Activated CD4-positive, CD25-positive, alpha-beta regulatory T cell (primary cell): ENCODE measurements at regions not wholly inside any gene's neighbourhood (a gene's known extent, or its start where the extent isn't known, plus 50 kb on each side); places are given as distances from the start of the nearest gene placed in this dataset.

Experiments used
- DNase-seq, 4 experiments: peaks; one replicate each; lab custom pipeline; 2025; lab: John Stamatoyannopoulos, UW

- DNase-seq, result no peak
Measured at GRCh38 chr7:42373285-42373684, 136.3 kb upstream of the GLI3 start.

- no peak for DNase-seq
Measured at GRCh38 chr7:42372479-42372878, 135.5 kb upstream of the GLI3 start.

GRCh38 chr7:42359946-42360345 is 122.9 kb upstream of the GLI3 start:
- no peak for DNase-seq

- DNase-seq, result no peak
Measured at GRCh38 chr7:42351316-42351935, 114.4 kb upstream of the GLI3 start.

GRCh38 chr7:42350801-42351200 is 113.8 kb upstream of the GLI3 start:
- DNase-seq, result no peak

- DNase-seq, result no peak
Measured at GRCh38 chr7:42348631-42349030, 111.6 kb upstream of the GLI3 start.

GRCh38 chr7:42348071-42348470 is 111.1 kb upstream of the GLI3 start:
- DNase-seq, result no peak

GRCh38 chr7:42347616-42348015 is 110.6 kb upstream of the GLI3 start:
- DNase-seq, result no peak

GRCh38 chr7:42345478-42346299 is 108.7 kb upstream of the GLI3 start:
- no peak for DNase-seq

GRCh38 chr7:42344198-42344755 is 107.3 kb upstream of the GLI3 start:
- no peak for DNase-seq

- DNase-seq, result no peak
Measured at GRCh38 chr7:42342381-42342780, 105.4 kb upstream of the GLI3 start.

- no peak for DNase-seq
Measured at GRCh38 chr7:42340436-42340835, 103.4 kb upstream of the GLI3 start.

GRCh38 chr7:42338916-42339540 is 102.0 kb upstream of the GLI3 start:
- DNase-seq, result no peak

GRCh38 chr7:42338231-42338915 is 101.4 kb upstream of the GLI3 start:
- no peak for DNase-seq

GRCh38 chr7:42337225-42337905 is 100.4 kb upstream of the GLI3 start:
- no peak for DNase-seq

- no peak for DNase-seq
Measured at GRCh38 chr7:42332605-42333222, 95.7 kb upstream of the GLI3 start.

- no peak for DNase-seq
Measured at GRCh38 chr7:42319631-42320030, 82.6 kb upstream of the GLI3 start.

GRCh38 chr7:42315631-42316030 is 78.6 kb upstream of the GLI3 start:
- no peak for DNase-seq

- no peak for DNase-seq
Measured at GRCh38 chr7:42315103-42315502, 78.1 kb upstream of the GLI3 start.

GRCh38 chr7:42314696-42315095 is 77.7 kb upstream of the GLI3 start:
- no peak for DNase-seq

GRCh38 chr7:42311195-42311594 is 74.2 kb upstream of the GLI3 start:
- DNase-seq, result no peak
